ENCODE measurements at regions not wholly inside any gene's neighbourhood (a gene's known extent, or its start where the extent isn't known, plus 50 kb on each side); places are given as distances from the start of the nearest gene placed in this dataset.
"Not testable (repeated sequence)": the region's sequence is repeated elsewhere in the genome, so short reads cannot be mapped to it uniquely, and the experiment has no call there.

GRCh38 chr18:25544546-25545287 lies 192.8 kb upstream of the ZNF521 start:
- no peak for DNase-seq

GRCh38 chr18:25538175-25538922 lies 186.4 kb upstream of the ZNF521 start:
- no peak for DNase-seq

DNA sequence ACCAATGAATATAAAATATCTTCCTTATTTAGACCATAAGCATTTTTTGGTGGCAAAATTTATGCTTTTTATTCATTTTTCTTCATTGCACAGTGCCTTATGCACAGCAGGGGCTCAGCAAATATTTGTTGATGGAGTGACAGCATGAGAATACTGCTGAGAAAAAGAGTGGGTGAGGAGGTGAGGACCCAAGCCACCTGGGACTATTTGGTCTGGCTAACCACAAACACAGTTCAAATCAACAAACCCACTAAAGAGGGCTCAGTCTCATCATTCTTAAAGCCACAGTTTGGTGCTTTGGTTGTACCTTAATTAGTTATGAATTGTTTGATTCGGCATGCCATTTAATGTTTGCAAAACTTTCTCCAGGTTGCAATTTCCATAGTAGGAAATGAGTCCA lies 183.5 kb upstream of the ZNF521 start:
- no peak for DNase-seq

DNA sequence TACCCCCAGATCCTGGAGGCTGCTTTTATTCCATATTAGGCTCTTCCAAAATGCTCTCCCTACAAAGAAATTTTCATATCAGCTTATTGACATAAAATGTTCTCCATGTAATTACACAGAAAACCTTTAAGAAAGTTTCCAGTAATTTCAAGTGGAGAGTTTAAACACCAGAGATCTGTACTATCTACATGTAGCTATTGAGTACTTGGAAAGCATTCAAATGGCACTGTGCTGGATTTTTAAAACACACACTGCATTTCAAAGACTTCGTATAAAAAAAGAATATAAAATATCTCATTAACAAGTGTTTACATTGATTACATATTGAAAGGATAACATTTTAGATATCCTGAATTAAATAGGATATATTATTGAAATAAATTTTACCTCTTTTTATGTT lies 182.4 kb upstream of the ZNF521 start:
- DNase-seq = no peak

DNA sequence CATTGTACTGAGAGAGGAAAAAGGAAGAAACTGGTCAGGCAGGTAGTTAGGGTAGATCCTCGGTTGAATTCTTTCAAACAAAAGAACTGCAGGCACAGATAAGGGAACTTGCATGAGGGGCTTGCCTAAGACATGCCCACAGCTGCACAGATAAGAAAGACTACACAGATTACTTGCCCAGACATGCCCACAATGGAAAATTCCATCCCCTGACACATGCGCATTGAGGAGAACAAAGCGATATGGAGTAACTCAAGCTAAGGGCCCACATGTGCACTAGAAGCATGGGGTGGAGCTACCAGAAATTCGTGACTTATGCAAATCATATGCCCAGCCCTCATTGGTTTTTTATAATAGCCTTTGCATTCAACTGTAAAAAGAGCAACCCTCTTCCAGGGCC lies 181.3 kb upstream of the ZNF521 start:
- no peak for DNase-seq

DNA sequence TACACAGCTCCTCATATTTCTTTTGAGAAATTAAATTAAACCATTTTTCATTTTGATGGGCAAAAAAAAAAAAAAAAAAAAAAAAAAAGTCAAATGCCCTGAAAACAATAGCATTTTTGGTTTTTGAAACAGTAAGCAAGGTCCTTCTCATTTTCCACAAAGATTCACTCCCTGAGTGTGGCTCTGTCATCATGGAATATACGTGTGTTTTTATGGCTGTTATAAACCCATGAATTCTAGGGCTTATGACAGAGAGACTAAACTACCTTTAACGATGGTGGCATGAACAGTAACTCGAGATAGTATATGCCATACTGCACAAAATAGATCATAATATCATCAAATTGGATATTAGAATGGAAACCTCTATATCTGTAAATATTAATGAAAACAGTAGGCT lies 179.2 kb upstream of the ZNF521 start:
- DNase-seq = no peak

- DNase-seq = not testable (repeated sequence)
These were observed 173.8 kb upstream of the ZNF521 start for GRCh38 chr18:25525789-25526188.

GRCh38 chr18:25518716-25519053 lies 166.7 kb upstream of the ZNF521 start:
- no peak for DNase-seq

DNA sequence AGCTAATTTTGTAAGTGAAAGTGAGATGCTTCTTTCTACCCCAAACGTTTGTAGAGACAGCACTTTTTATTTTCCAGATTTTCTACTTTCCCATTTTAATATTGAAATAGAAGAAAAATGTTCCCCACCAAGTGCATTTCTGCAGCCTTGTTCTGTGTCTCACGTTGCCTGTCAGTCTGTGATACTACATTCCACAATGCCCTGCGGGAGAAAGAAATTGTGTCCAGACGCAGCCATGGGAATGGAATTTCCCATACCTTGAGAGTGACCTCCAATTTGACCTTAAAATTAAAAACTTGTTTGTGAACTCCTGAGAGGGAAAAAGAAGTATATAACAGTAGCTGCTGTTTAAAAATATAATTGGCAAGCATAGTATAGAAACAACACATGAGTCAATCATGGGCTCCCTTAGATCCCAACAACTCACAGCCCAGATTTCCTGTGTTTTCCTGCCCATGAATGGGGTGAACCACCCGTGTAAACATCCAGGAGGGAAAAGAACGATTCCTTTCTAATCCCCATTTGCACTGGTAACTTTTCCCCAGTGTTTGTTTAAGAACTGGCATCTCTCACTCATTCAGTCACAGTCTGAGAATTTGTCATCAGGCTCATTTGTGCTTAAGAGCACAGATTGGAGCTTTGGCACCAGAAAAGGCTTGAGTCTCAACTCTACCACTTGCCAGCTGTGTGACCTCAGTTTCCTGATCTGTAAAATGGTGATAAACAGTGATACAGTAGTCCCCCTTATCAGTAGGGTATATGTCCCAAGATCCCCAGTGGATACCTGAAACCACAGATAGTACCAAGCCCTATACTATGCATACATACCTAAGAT lies 166.1 kb upstream of the ZNF521 start:
- no peak for DNase-seq

GRCh38 chr18:25516747-25517498 lies 165.0 kb upstream of the ZNF521 start:
- DNase-seq = no peak

- no peak for DNase-seq
These were observed 164.2 kb upstream of the ZNF521 start for GRCh38 chr18:25516121-25516520.

GRCh38 chr18:25510096-25510495 lies 158.1 kb upstream of the ZNF521 start:
- DNase-seq = no peak

DNA sequence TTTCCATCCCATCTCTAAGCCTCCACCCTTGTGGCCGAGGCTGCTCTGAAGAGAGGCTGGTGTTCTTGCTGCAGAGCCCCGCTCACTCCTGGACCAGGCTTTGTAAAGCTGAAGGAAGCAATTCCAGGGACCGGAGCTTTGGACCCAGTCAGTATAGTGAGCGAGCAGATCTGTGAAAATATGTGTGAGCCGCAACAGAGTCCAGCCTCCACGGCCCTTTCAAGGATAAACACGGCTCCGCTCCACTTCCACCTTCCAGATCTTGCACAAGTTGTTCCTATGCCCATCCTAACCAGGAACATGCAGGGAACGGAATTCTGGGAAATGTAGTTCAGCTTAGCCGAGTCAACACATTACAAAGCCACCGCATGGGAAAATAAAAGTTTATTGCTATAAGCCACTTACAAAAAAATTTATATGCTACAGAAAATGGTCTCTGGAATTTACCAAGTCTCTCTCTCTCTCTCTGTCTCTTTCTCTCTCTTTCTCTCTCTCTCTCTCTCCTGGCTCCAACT lies 151.7 kb upstream of the ZNF521 start:
- no peak for DNase-seq

DNA sequence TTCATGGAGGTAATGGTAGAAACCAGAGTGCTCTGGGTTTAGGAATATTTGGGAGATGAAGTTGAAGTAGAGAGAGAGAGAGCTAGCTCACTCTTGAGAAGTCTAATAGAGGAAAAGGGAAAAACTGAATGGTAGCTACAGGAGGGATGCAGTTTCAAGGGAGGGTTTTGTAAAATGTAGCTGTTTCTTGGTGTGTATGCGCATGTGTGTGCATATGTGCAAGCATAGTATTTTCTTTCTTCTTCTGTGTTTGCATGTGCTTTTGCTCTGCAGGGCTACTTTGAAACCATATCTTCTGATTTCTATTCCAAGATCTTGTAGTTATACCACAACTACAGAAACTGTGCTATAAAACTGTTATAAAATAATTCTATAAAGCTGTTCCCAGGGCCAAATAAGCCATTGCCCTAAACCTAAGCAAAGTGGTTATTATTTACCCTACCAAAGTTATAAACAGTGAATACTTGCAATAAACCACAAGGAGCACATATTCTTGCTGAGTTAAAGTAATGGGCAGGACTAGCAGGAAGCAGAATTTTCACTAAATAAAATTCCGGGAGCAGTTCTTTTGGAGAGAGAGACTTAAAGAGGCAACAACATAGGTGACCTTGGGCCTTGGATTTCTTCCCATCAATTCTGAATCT lies 145.3 kb upstream of the ZNF521 start:
- no peak for DNase-seq

- no peak for DNase-seq
These were observed 144.6 kb upstream of the ZNF521 start for GRCh38 chr18:25496544-25496943.

DNA sequence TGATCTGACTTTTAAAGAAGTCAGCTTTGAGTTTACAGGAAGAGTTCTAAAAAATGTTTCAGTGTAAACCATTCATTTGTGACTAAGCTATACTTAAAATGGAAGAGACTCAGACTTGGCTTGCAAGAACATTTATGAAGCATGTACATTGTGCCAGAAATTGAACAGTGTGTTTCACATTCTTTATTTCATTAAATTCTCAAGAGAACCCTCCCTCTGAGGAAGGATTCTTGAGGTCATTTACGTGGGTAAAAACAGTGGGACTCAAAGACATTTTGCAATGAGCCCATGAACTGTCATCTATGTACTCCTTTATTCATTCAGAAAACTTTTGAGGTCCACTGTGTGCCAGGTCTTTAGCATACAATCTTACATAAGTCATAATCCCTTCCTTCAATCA lies 143.6 kb upstream of the ZNF521 start:
- no peak for DNase-seq

DNA sequence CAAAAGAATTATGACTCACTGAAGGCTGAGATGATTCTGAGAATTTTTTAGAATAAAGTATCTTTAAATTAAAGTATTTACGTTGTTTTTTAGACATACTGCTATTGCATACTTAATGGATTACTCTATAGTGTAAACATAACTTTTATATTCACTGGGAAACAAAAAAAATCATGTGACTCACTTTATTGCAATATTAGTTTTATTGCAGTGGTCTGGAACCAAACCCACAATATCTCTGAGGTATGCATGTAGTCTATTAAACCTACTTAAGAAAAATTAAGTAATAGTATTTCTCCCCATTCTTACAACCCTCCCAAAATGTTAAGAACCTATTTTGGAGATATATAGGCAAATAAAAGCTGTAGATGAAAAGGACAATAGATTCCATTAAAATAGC lies 142.9 kb upstream of the ZNF521 start:
- no peak for DNase-seq

- DNase-seq = no peak
These were observed 141.4 kb upstream of the ZNF521 start for GRCh38 chr18:25493401-25493800.

DNA sequence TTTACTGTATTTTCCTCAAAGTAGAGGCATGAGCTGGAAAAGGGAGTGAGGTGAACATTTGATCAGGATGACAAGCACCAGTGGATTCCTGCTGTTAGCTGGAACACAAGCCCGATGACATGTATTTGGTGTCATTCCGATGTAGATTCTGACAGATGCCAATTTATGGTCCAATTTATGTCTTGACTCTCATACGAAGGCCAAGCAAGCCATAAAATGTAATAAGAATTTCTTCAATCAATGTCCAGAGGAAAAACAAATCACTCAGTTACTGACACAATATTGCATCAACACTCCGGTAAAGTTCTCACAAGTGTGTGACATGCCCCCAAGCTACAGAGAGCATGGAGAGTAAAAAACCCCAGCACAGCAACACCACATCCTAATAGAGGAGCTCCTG lies 138.3 kb upstream of the ZNF521 start:
- no peak for DNase-seq

DNA sequence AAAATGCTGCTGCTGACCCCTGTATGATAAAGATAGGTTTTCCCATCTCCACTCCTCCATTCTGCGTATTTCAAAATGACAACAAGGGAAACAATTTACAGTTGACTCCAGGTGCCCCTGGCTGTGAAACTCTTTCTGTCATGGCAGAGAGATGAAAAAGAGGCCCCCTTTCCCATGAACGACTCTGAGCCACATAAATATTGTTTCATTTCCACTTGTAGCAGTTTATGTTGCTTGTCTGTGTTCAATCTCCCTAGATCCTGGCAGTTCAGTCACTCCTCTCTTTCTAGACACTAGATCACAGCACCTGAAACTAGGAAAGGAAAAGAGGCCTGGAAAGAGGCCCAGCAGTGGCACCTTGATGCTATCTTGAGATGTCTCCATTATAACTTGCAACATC lies 121.0 kb upstream of the ZNF521 start:
- DNase-seq = no peak

- DNase-seq = not testable (repeated sequence)
These were observed 119.0 kb upstream of the ZNF521 start for GRCh38 chr18:25470756-25471524.

- DNase-seq = no peak
These were observed 118.1 kb upstream of the ZNF521 start for GRCh38 chr18:25470062-25470461.

All from activated CD8-positive, alpha-beta memory T cell treated with anti-CD3 and anti-CD28 coated beads, Interleukin-2, amount 50 U/mL, for 4 hours (primary cell).